Esophagus squamous epithelium (tissue), 4 donors: ENCODE measurements at regions not wholly inside any gene's neighbourhood (a gene's known extent, or its start where the extent isn't known, plus 50 kb on each side); places are given as distances from the start of the nearest gene placed in this dataset.

Source experiments
- POLR2A ChIP-seq, 4 donors: fragments of 450-650 bp; IDR thresholded peaks; one replicate each; pipeline ENCODE4 v1.6.1; 2017; ENCODE audit warnings: antibody characterized with exemption in 4 of 4, mild to moderate bottlenecking in 4 of 4, moderate library complexity in 3 of 4
- TF ChIP-seq, protein P1 (sequence below), 6 experiments: fragments of 450-650 bp in 4 of 6; fragments of 200-600 bp in 2 of 6; sonication (generic) in 2 of 6; IDR thresholded peaks; one replicate each; pipeline ENCODE4 v1.5.1; 2016 to 2019; ENCODE audit warnings: antibody characterized with exemption in 6 of 6, mild to moderate bottlenecking in 4 of 6, moderate library complexity in 4 of 6

DNA sequence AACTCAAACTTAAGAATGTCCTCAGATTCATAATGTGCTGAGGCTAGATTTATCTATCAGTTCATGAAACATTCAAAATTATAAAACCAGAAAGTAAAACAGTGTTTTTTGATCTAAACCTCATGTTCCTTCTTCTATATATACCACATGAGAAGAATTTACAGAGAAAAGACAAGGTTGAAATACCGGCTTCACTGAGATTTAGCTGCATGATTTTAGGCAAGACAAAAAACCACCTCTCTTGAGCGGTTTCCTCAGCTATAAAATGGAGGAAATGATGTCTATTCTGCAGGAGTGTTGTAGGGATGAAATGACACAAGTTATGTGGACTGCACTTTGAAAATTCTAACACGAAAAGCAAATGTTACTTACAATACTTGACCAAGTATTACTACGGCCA, 80.6 kb upstream of the FOXB1 start:
- TF ChIP-seq, protein P1, sequence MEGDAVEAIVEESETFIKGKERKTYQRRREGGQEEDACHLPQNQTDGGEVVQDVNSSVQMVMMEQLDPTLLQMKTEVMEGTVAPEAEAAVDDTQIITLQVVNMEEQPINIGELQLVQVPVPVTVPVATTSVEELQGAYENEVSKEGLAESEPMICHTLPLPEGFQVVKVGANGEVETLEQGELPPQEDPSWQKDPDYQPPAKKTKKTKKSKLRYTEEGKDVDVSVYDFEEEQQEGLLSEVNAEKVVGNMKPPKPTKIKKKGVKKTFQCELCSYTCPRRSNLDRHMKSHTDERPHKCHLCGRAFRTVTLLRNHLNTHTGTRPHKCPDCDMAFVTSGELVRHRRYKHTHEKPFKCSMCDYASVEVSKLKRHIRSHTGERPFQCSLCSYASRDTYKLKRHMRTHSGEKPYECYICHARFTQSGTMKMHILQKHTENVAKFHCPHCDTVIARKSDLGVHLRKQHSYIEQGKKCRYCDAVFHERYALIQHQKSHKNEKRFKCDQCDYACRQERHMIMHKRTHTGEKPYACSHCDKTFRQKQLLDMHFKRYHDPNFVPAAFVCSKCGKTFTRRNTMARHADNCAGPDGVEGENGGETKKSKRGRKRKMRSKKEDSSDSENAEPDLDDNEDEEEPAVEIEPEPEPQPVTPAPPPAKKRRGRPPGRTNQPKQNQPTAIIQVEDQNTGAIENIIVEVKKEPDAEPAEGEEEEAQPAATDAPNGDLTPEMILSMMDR (IDR thresholded peaks at IDR 0.05) = no peak
- TF ChIP-seq POLR2A (IDR thresholded peaks at IDR 0.05) = no peak
